ENCODE measurements at regions not wholly inside any gene's neighbourhood (a gene's known extent, or its start where the extent isn't known, plus 50 kb on each side); places are given as distances from the start of the nearest gene placed in this dataset.
"Not testable (repeated sequence)": the region's sequence is repeated elsewhere in the genome, so short reads cannot be mapped to it uniquely, and the experiment has no call there.

DNA sequence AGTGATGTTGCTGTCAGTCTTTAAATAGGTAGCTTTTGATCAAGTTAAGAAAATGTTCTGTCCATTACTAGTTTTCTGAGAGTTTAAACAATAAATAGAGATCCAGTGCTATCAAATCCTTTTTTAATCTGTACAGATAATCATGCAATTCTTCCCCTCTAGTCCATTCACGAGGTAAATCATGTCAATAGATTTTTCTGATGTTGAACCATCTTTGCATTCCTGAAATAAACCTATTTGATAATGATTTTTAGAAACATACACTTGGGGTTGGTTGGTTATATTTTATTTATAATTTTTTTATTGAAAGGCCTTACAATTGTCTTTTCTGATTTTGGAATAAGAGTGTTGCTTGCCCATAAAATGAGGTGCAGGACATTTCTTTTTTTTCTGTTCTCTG lies 95.0 kb downstream of the FAM53A start:
- DNase-seq (ENCODE audit: low read depth), result no peak

DNA sequence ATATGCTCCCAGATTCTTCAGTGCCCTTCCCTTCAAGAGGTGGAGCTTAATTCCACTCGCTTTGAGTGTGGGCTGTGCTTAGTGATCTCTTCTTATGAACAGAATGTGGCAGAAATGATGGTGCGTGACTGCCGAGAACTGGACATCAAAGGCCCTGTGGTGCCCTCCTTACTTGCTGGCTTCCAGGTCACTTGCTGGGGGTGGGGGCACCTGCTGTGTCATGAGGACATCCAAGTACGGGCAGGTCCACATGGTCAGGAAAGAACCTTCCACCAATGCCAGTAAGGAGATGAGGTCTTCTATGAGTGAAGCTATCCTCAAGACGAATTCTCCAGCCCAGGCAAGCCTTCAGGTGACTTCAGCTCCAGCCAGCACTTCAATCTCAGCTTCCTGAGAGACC lies 95.8 kb downstream of the FAM53A start:
- no peak for DNase-seq (ENCODE audit: low read depth)

DNA sequence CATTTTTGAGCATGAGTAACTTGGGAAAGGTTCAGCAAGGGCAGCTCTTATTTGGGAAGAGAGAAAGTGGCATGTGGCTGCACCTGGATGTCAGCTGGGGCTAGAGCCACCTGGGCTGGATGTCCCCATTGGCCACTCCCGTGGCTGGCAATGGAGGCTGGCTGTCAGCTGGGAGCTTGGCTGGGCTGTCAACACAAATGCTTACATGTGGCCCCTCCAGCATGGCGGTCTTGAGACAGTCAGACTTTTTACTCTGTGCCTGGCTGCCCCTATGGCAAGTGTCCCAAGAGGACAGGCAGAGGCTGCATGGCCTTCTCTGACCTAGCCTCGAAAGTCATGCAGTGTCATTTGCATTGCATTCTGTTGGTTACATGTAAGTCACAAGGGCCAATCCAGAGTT lies 99.6 kb downstream of the FAM53A start:
- no peak for DNase-seq (ENCODE audit: low read depth)

DNA sequence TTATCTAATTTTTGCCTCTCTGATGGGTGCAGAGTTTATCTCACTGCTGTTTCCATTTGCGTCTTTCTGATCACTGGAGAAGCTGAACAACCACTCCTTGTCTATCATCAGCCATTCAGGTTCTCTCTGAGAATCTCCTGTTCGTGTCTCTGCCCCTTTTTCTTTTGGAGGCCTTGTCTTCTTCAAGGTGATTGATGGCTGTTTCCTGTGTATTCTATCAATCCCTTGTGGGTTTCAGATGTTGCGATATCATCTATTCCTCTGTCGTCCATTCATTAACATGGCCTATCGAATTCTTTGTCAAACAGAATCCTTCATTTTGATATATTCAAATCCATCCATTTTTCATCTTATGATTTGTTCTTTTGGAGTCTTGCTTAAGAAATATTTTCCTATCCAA lies 100.3 kb downstream of the FAM53A start:
- no peak for DNase-seq (ENCODE audit: low read depth)

DNA sequence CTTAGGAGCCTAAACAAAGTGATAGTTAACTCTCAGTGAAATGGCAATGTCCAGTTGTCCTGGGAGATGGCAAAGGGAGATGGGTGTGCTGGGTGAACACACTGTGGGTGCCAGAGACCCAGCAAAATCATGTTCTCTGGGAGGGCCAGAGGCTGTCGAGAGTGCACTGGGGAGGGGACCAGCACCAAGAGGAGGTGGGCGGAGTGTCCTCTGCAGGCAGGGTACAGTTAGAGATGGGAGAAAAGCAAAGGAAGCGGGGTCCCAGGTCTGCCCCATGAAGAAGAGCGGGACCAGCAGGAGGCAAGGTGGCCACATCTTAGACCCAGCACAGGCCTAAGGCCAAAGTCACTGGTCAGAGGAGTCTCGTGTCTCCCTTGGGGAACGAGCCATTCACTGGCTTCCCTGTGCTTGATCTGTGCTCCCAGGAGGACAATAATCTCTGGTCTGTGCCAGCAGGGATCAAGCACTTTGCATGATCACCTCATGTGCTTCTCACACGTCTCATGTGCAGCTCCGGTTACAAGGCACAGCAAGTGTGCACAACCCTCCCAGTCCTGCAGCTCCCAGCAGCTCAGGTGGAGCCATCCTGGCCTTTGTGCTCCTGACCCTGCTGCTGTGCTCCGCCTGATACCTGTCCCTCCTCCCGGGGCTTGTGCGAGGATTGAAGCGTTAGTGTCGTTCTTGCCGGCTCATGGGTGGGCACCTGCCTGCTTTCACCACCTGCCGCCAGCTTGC lies 100.9 kb downstream of the FAM53A start:
- DNase-seq (ENCODE audit: low read depth), result no peak

DNA sequence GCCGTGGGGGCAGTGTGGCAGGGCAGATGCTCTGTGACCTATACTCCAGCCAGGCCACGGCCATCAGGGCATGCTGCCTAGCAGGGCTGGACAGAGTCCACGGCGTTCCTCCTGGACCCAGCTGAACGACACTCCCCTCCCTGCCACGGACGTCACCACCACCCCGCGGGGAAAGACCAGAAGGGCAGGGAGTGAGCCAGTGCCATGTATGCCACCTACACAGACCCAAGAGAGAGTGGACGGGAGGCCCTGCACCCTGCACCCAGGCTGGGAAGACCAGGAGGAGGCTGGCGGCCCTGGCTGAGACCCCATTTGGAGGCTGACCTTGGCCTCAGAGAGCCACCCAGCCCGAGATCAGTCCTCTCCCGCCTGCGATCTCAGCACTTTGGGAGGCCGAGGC lies 101.9 kb downstream of the FAM53A start:
- DNase-seq (ENCODE audit: low read depth), result no peak

DNA sequence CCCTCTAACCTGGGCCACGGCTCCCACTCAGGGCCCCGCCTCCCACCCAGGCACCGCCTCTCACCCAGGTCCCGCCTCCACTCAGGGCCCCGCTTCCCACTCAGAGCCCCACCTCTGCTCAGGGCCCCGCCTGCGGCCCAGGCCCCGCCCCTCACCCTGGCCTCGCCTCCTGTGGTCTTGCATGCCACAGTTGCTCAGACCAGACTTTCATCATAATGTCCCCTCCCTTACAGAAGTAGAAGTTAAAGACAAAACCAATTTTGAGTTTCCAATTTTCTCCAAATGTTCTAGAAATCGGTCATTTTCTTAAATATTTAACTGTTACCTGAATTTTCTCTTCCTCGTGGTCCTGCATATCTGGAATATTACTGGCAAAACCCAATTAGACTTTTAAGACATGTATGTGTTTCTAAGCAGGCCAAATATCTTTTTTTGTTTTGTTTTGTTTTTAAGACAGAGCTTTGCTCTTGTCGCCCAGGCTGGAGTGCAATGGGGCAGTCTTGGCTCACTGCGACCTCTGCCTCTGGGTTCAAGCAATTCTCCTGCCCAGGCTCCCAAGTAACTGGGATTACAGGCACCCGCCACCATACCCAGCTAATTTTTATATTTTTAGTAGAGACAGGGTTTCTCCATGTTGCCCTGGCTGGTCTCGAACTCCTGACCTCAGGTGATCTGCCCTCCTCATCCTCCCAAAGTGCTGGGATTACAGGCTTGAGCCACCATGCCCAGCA lies 102.8 kb downstream of the FAM53A start:
- peak; percentile 66 for DNase-seq (ENCODE audit: low read depth)

DNA sequence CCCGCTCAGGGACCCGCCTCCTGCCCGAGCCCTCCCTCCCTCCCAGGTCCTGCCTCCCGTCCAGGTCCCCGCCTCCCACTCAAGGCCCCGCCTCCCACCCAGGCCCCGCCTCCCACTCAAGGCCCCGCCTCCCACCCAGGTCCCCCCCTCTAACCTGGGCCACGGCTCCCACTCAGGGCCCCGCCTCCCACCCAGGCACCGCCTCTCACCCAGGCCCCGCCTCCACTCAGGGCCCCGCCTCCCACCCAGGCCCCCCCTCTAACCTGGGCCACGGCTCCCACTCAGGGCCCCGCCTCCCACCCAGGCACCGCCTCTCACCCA lies 103.5 kb downstream of the FAM53A start:
- not testable (repeated sequence) for DNase-seq (ENCODE audit: low read depth)

DNA sequence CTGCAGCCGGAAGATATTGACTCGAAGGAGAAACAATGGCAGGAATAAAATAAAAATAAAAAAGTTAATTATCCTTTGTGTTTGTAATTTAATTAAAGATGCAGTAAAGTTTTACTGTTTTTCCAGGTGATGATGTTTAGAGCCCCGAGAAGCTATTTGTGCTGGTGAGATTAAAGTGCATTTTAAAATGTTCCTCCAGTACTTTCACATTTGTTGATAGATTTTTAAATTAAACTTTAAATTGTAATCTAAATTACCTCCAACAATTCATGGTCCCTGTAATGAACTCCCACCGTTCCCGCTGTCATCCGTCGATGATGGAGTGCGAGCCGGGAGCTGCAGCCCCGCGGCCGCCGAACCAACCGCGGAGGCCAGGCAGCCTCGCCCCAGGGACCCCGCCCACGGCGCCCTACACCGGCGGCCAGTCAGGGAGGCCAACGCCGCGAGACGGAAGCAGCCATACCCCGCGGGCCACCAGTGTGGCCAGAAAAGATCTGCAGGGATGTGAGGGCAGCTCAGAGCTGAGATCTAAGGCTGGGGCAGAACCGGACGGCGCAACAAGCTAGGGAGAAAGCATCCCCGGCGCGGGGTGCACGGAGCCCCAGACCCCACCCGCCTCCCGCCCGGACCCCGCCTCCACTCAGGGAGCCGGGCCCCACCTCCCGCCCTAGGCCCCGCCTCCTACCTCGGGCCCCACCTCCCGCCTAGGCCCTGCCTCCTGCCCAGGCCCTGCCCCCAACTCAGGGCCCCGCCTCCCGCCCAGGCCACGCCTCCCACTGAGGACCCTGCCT lies 104.0 kb downstream of the FAM53A start:
- DNase-seq (ENCODE audit: low read depth), result peak; percentile 66

DNA sequence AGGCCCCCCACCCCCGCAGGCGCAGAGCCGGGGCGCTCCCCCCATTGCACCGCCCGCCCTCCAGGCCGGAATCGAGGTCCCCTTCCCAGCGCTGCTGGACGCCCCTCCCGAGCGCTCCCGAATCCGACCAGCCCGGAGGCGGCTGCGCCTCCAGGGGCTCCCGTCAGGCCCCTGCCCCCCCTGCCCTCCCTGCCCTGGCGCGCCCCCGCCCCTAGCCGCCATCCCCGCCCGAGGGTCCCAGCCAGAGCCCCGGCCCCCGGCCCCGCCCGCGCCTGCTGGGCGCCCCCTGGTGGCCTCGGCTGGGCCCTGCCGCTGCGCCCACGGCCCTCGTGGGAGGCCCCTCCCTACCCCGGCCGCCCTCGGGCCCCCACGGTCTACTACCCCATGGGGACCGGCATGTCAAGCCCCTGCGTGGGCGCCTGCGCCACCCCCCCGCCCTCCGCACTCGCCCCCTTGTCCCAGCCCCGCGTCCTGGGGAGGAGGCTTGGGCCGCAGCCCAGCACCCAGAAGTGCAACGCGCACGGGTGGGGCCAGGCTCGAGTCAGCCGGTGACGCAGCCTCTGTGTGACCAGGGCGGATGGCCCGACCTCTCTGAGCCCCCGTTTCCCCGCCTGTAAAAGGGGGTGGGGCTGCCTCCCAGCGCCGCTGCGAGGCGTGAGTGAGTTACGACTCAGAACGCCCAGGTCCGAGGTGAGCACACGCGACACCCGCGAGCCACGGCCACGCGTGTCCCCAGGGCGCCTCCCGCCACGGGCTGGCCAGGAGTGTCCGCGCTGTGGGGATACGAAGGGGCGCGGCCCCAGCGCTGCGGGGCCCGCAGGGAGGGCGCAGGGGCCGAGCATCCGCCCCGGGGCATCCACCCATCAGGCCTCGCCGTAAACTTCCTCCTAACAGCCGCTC lies 104.9 kb downstream of the FAM53A start:
- DNase-seq (ENCODE audit: low read depth), result peak; percentile 48

DNA sequence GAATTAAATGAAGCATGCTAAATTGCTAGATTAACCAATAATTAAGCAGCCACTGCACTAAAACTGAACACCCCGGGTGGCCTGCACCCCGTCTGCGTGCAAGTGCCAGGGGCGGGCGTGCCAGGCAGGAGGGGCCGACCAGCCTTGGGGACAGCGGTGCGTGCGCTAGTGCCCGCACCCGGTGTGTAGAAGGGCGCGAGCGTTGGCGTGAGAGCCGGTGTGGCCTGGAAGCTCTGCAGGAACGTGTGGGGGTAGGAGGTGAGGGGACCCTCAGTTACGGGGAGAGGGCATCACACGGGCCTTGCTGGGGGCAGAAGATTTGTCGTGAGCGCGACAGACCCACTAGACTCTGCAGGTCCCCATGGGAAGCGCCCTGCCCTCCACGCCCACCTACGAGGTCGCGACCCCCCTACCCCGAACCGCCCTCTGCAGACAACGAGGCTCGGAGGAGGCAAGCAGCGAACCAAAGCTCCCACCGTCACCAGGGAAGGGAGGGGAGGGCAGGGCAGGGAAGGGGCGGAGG lies 105.8 kb downstream of the FAM53A start:
- DNase-seq (ENCODE audit: low read depth), result no peak

DNA sequence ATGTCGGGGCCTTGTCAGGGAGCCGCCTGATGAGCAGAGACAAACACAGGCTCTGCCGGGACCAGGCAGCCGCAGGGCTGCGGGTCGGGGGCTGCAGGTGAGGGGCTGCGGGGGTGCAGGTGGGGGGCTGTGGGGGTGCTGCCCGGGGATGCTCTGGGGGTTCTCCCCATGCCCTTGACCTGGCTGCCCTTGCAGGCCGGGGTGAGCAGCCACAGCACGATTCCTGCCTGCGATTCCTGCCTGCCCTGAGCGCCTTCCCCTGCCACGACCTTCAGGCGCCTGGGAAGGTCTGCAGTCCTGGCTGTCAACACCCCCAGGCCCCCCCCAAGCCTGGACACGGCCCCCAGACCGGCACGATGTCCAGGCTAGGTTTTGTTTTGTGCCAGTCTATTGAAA lies 106.3 kb downstream of the FAM53A start:
- no peak for DNase-seq (ENCODE audit: low read depth)

DNA sequence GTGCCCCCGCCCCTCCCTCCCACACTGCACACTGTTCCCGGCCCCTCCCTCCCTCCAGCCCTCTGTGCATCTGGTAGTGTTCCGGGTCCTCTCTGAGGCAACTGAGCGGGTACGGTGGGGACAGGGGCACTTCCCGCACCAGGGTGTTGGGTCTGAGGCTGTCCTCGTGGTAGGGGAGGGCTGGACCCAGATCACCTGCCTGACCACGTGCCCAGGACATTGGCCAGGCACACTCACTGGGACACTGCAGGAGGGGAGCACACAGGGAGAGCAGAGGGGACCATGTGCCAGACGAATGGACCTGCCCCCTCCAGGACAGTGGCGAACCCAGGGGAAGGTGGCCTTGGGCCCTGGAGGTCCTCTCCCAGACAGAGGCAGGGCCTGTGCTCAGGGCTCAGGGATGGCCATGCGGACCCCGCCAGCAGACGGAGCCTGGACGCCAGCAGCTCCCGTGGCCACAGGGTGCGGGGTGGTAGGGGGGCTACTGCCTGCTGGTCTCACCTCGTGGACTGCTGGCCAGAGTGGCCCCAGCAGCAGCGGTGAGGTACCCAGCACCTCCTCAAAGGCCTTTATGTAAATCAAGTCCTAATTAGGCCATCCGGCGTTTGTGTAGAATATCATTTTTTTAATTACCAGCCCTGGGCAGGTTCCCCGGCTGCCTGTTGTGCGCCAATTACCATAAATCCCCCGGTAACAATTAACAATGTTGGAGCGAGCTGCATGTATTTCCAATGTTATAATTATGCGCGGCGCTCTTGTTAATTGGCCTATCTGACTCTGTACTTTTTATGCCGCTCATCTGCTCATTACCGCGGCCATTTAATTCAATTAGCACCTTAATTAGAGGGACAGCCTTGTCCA lies 106.9 kb downstream of the FAM53A start:
- no peak for DNase-seq (ENCODE audit: low read depth)

DNA sequence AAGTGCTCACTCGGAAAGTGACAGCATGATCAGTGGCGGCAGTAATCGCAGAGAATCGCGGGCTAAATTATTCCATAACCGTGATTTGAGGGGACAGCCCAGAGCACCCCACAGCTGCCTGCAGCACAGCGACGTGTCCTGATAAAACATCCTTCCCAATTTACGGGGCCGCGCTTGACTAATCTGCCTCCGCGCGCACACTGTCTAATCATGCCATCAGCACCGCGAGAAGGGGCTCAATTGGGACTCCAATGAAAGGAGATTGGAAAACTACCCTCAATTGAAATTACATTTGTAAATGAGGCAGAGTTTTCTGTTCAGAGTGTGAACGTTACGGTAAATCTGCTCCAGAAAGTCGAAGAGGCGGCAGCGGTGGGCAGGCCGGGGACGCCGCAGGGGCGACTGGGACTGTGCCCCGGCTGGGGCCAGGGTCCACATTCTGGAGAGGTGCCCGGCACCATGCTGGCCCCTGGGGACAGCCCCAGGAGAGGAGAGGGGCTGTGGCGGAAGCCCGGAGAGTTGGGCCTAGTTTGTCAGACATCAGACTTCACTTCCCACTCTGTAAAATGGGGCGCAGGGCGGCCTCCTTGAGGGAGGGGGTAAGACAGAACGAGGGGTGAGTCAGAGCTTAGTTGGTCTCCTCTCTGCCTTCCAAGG lies 107.7 kb downstream of the FAM53A start:
- no peak for DNase-seq (ENCODE audit: low read depth)

DNA sequence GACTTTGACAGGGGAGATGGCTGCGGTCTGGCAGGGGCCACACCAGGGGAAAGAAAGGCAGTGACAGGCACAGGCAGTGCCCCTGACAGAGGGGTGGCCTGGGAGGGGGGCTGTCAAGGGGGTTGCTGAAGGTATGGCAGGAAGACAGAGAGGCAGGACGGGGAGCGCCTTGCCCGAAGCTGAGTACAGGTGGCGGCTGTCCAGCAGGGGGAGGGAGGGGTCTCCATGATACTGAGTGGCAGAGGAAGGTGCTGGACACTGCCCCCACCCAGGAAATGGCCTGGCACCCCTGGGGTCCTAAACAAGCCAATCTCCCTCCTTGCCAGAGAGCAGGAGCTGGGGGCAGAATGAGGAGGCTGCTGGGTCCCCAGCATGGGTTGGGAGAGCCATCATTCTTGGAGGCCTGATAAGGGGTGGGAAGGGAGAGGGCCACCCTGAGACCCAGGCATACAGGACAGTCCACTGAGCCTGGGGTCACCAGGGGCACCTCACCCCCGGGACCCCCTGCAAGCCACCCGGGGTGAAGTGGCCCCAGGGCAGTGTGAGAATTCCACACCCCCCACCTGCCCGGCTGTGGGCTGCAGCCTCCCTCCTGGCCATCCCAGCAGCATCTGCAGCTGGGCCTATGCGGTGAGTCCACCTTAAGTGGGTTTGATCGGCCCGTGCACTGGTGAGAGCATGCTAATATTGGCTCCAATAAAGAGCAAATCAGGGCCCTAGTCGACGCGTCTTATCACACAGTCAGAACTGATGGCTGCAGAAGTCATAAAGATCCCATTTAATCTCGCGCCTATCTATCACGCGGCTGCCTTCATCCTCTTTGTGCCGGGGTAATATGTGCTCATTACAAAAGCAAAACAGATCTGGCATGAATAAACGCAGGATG lies 108.5 kb downstream of the FAM53A start:
- no peak for DNase-seq (ENCODE audit: low read depth)

DNA sequence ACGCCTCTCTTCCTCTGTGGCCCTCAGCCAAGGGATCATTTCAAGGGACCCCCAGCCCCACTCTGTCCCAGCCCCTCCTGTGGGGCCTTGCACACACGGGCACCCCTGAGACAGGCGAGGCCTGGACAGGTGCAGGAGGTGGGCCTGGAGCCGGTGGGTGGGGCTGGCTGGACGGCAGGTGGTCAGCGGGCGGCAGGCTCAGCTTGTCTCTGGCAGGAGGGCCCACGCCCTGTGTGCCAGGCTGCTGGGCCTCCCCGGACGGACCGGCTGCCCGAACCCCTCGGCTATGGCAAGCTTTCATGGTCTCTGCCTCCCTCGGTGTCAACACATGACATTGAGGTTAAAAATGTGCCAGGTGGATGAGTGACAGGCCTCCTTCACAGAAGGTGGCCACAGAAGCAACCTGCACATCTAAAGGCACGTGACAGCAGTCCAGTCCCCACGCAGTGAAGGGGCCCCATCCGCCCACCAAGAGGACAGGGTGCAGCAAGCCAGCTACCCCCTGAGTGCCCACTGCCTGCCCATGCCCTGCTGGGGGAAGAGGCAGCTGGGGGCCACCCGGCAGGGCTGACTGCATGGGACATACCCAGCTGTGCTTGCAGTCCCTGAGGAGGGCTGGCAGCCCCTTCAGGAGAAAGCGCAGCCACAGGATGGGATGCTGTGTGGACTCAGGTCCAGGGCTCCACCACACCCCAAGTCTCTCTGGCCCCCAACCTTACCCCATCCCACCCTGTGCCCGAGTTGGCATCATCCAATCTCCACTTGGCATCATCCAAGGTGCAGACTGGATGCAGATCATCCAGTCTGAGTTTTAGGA lies 109.3 kb downstream of the FAM53A start:
- DNase-seq (ENCODE audit: low read depth), result no peak

DNA sequence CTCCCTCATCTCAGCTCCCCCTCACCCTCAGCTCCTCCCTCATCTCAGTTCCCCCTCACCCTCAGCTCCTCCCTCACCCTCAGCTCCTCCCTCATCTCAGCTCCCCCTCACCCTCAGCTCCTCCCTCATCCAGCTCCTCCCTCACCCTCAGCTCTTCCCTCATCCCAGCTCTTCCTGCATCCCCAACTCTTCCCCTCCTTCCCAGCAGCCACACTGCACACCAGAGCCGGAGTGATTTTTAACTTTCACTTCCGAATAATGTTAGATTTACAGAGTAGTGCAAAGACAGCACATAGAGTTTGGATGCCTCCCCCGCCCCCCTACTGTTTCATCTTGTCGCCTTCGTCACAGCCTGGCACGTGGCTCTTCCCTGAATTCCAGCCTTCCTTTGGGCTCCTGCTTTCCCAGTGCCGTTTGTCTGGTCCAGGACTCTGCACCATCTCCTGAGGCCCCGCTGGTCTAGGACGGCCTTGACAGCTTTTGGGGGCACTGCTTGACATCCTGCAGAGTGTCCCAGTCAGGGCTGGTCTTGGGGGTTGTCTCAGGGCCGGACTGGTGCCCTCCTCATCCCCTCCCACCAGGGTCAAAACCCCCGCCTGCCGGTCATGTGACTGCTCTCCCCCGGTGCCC lies 110.2 kb downstream of the FAM53A start:
- no peak for DNase-seq (ENCODE audit: low read depth)
